Choroid plexus epithelial cell (primary cell): ENCODE measurements at regions not wholly inside any gene's neighbourhood (a gene's known extent, or its start where the extent isn't known, plus 50 kb on each side); places are given as distances from the start of the nearest gene placed in this dataset.
"Not testable (repeated sequence)": the region's sequence is repeated elsewhere in the genome, so short reads cannot be mapped to it uniquely, and the experiment has no call there.

ENCODE experiments used
- DNase-seq: peaks from one replicate; pipeline ENCODE4 v3.0.0-alpha.2; 2010; ENCODE audit warnings: low read depth
- H3K4me3 ChIP-seq: 2 replicates; pipeline ENCODE4 v1.5.1; 2011; ENCODE audit warnings: low read depth, mild to moderate bottlenecking, control low read depth, low read length, moderate library complexity
- CTCF ChIP-seq: conservative IDR thresholded peaks from 2 replicates; pipeline ENCODE4 v1.5.1; 2011; ENCODE audit warnings: low read depth, mild to moderate bottlenecking, control low read depth, inconsistent platforms, low read length, moderate library complexity

GRCh38 chr3:145492456-145492855 lies 668.5 kb downstream of the PLOD2 start:
- no peak for TF ChIP-seq CTCF
- no peak overlapping the region for H3K4me3 ChIP-seq
- no peak for DNase-seq

- not testable (repeated sequence) for H3K4me3 ChIP-seq, DNase-seq
Measured at GRCh38 chr3:145517416-145517815, 643.6 kb downstream of the PLOD2 start.

GRCh38 chr3:145518639-145519038 lies 642.3 kb downstream of the PLOD2 start:
- no peak overlapping the region for H3K4me3 ChIP-seq
- no peak for TF ChIP-seq CTCF
- no peak for DNase-seq

GRCh38 chr3:145519398-145520047 lies 641.5 kb downstream of the PLOD2 start:
- no peak overlapping the region for H3K4me3 ChIP-seq
- no peak for TF ChIP-seq CTCF
- no peak for DNase-seq

GRCh38 chr3:145522179-145522578 lies 638.8 kb downstream of the PLOD2 start:
- TF ChIP-seq CTCF: no peak
- H3K4me3 ChIP-seq: no peak overlapping the region
- DNase-seq: no peak

- DNase-seq: no peak
- H3K4me3 ChIP-seq: no peak overlapping the region
- TF ChIP-seq CTCF: no peak
Measured at GRCh38 chr3:145522893-145523651, 637.9 kb downstream of the PLOD2 start.

- no peak overlapping the region for H3K4me3 ChIP-seq
- TF ChIP-seq CTCF: no peak
- no peak for DNase-seq
Measured at GRCh38 chr3:145531548-145531947, 629.4 kb downstream of the PLOD2 start.
